Esophagus muscularis mucosa (tissue), 4 donors: ENCODE measurements at regions not wholly inside any gene's neighbourhood (a gene's known extent, or its start where the extent isn't known, plus 50 kb on each side); places are given as distances from the start of the nearest gene placed in this dataset.
"Not testable (repeated sequence)": the region's sequence is repeated elsewhere in the genome, so short reads cannot be mapped to it uniquely, and the experiment has no call there.

Experiments used
- DNase-seq: peaks from one replicate; pipeline ENCODE4 v3.0.0-alpha.2; 2017; ENCODE audit errors: extremely low spot score
- H3K27ac ChIP-seq, 4 donors: fragments of 200-600 bp; sonication (generic); replicated peaks in 1 of 4; 1 replicate in 3 of 4; 2 replicates in 1 of 4; pipeline ENCODE4 v1.5.1; 2016 to 2019; ENCODE audit warnings: mild to moderate bottlenecking in 1 of 4
- H3K27me3 ChIP-seq, 4 donors: fragments of 200-600 bp; sonication (generic); one replicate each; pipeline versions ENCODE4 v1.5.1 to v1.6.0; 2016 to 2019
- H3K36me3 ChIP-seq, 4 donors: fragments of 200-600 bp; sonication (generic); one replicate each; pipeline ENCODE4 v1.5.1; 2016 to 2019
- H3K4me1 ChIP-seq, 4 donors: fragments of 200-600 bp; sonication (generic); one replicate each; pipeline ENCODE4 v1.5.1; 2016 to 2019
- H3K4me3 ChIP-seq, 4 donors: fragments of 200-600 bp; sonication (generic); 1 replicate in 2 of 4; 2 replicates in 2 of 4; pipeline ENCODE4 v1.5.1; 2016 to 2019; ENCODE audit warnings: mild to moderate bottlenecking in 4 of 4, moderate library complexity in 1 of 4
- H3K9me3 ChIP-seq, 4 donors: fragments of 200-600 bp; sonication (generic); 1 replicate in 3 of 4; 2 replicates in 1 of 4; pipeline ENCODE4 v1.5.1; 2016 to 2019
- EP300 ChIP-seq: sonication (generic); formaldehyde crosslinking; IDR thresholded peaks from one replicate; pipeline ENCODE4 v1.6.1; 2017; ENCODE audit warnings: antibody characterized with exemption
- POLR2A ChIP-seq: fragments of 450-650 bp; IDR thresholded peaks from one replicate; pipeline ENCODE4 v1.6.1; 2017; ENCODE audit warnings: antibody characterized with exemption, moderate library complexity, mild to moderate bottlenecking, low read depth
- POLR2AphosphoS5 ChIP-seq, 2 donors: sonication (generic); formaldehyde crosslinking; IDR thresholded peaks; one replicate each; pipeline ENCODE4 v1.6.1; 2017; ENCODE audit warnings: antibody characterized with exemption in 2 of 2
- WGBS: methylation state at CpG from one replicate; pipeline ENCODE4 v1.1.5; 2018; 5-methylcytosine and 5-hydroxymethylcytosine counted together
- intact Hi-C: fragments of 100-400 bp; cut with DNase I; formaldehyde crosslinking; loops from one replicate; pipeline ENCODE4 v1.15.1; 2023
- TF ChIP-seq, protein P1 (sequence below), 3 experiments: fragments of 200-600 bp in 2 of 3; fragments of 450-650 bp in 1 of 3; sonication (generic) in 2 of 3; IDR thresholded peaks; one replicate each; pipeline ENCODE4 v1.5.1; 2017 to 2019; ENCODE audit warnings: antibody characterized with exemption in 3 of 3, mild to moderate bottlenecking in 2 of 3, moderate library complexity in 1 of 3

GRCh38 chr1:203559523-203559922 is 65.6 kb downstream of the OPTC start:
- TF ChIP-seq EP300 (no peak), POLR2AphosphoS5 (IDR thresholded peaks at IDR 0.05) (peak in 1 of 2 donors; percentile 7)
- peak overlapping the region; percentile 85 to 94 (median 91) for H3K27ac ChIP-seq
- intact Hi-C loops = loop anchor here (5.0 kb wide), 2 partner anchors 42 to 68 kb away; partner anchors contain the start of gene ATP2B4
- H3K27me3 ChIP-seq = no peaks in the 10 kb centered on the region
- 71% methylated on average over 6 of the region's 6 CpGs for WGBS
- no peaks in the 10 kb centered on the region for H3K36me3 ChIP-seq
- no peak for DNase-seq
- peaks cover 44 to 74% (median 66%) of the 10 kb centered on the region in 4 donors for H3K4me1 ChIP-seq
- H3K4me3 ChIP-seq = no peak overlapping the region
- no peaks in the 10 kb centered on the region for H3K9me3 ChIP-seq

DNA sequence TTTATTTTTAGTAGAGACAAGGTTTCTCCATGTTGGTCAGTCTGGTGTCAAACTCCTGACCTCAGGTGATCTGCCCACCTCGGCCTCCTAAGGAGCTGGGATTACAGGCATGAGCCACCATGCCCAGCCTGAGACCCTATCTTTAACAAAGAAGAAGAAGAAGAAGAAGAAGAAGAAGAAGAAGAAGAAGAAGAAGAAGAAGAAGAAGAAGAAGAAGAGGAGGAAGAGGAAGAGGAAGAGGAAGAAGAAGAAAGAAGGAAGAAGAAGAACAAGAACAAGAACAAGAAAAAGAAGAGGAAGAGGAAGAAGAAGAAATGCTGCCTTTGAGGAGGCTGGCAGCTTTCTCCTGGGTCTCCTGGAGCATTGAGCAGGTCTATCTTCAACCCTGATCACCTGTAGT is 64.9 kb upstream of the ATP2B4 start:
- intact Hi-C loops, H3K36me3 ChIP-seq, H3K27me3 ChIP-seq, H3K9me3 ChIP-seq, DNase-seq, H3K4me3 ChIP-seq: not testable (repeated sequence)
- 100% methylated on average over 1 of the region's 1 CpG for WGBS
- H3K4me1 ChIP-seq = peaks cover 22 to 56% (median 44%) of the 10 kb centered on the region in 4 donors
- H3K27ac ChIP-seq = peak overlapping the region in 1 of 4 donors; percentile 92

- TF ChIP-seq EP300 (no peak), POLR2A (no peak), POLR2AphosphoS5 (IDR thresholded peaks at IDR 0.05) (no peak)
- TF ChIP-seq, protein P1, sequence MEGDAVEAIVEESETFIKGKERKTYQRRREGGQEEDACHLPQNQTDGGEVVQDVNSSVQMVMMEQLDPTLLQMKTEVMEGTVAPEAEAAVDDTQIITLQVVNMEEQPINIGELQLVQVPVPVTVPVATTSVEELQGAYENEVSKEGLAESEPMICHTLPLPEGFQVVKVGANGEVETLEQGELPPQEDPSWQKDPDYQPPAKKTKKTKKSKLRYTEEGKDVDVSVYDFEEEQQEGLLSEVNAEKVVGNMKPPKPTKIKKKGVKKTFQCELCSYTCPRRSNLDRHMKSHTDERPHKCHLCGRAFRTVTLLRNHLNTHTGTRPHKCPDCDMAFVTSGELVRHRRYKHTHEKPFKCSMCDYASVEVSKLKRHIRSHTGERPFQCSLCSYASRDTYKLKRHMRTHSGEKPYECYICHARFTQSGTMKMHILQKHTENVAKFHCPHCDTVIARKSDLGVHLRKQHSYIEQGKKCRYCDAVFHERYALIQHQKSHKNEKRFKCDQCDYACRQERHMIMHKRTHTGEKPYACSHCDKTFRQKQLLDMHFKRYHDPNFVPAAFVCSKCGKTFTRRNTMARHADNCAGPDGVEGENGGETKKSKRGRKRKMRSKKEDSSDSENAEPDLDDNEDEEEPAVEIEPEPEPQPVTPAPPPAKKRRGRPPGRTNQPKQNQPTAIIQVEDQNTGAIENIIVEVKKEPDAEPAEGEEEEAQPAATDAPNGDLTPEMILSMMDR (IDR thresholded peaks at IDR 0.05) = no peak
- H3K27ac ChIP-seq = peak overlapping the region in 3 of 4 donors; percentile 19 to 68 (median 45)
- no peak for DNase-seq
- no peaks in the 10 kb centered on the region for H3K9me3 ChIP-seq
- no peaks in the 10 kb centered on the region for H3K27me3 ChIP-seq
- H3K4me3 ChIP-seq = no peak overlapping the region
- no peaks in the 10 kb centered on the region for H3K36me3 ChIP-seq
- intact Hi-C loops = no loop called here
- peaks cover 10 to 41% (median 29%) of the 10 kb centered on the region in 4 donors for H3K4me1 ChIP-seq
- 52% methylated on average over 2 of the region's 2 CpGs for WGBS
Observed at GRCh38 chr1:203563291-203563690, 63.3 kb upstream of the ATP2B4 start.

DNA sequence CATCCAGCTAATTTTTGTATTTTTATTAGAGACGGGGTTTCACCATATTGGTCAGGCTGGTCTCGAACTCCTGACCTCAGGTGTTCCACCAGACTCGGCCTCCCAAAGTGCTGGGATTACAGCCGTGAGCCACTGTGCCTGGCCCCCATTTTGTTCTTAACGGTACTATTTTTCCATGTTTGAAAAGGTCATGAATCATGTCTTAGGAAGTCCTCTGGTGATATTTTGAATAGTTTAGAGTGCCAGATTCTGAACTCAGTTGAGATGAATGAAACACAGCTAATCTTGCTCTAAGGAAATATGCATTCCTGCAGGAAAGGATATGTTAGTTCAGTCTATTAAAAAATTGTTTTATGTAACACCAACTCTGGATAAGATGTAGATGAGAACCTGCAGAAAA is 62.6 kb upstream of the ATP2B4 start:
- intact Hi-C loops = no loop called here
- WGBS = 74% methylated on average over 5 of the region's 5 CpGs
- Histone ChIP-seq H3K9me3 (no peaks in the 10 kb centered on the region), H3K4me3 (no peak overlapping the region), H3K4me1 (peaks cover 6 to 34% (median 21%) of the 10 kb centered on the region in 4 donors), H3K27ac (peak overlapping the region; percentile 19 to 68 (median 48)), H3K36me3 (no peaks in the 10 kb centered on the region), H3K27me3 (no peaks in the 10 kb centered on the region)
- TF ChIP-seq, protein P1 (IDR thresholded peaks at IDR 0.05) = no peak
- TF ChIP-seq POLR2A (no peak), EP300 (no peak), POLR2AphosphoS5 (IDR thresholded peaks at IDR 0.05) (peak in 1 of 2 donors; percentile 56)
- no peak for DNase-seq

- Histone ChIP-seq H3K4me3 (no peak overlapping the region), H3K9me3 (no peaks in the 10 kb centered on the region), H3K27me3 (no peaks in the 10 kb centered on the region), H3K27ac (peak overlapping the region in 1 of 4 donors; percentile 39), H3K4me1 (peaks cover 0 to 25% (median 14%) of the 10 kb centered on the region in 4 donors), H3K36me3 (no peaks in the 10 kb centered on the region)
- no peak for DNase-seq
- intact Hi-C loops = no loop called here
- TF ChIP-seq EP300 (no peak), POLR2A (no peak)
- WGBS = 94% methylated on average over 3 of the region's 3 CpGs
Observed at GRCh38 chr1:203565049-203565448, 61.6 kb upstream of the ATP2B4 start.

GRCh38 chr1:203565981-203566380 is 60.7 kb upstream of the ATP2B4 start:
- DNase-seq = no peak
- Histone ChIP-seq H3K4me3 (no peak overlapping the region), H3K9me3 (no peaks in the 10 kb centered on the region), H3K36me3 (no peaks in the 10 kb centered on the region), H3K4me1 (peaks cover 0 to 25% (median 14%) of the 10 kb centered on the region in 4 donors), H3K27ac (no peak overlapping the region), H3K27me3 (no peaks in the 10 kb centered on the region)
- 67% methylated on average over 4 of the region's 4 CpGs for WGBS
- intact Hi-C loops = no loop called here
- TF ChIP-seq EP300 (no peak), POLR2A (no peak), POLR2AphosphoS5 (IDR thresholded peaks at IDR 0.05) (no peak)
- TF ChIP-seq, protein P1 (IDR thresholded peaks at IDR 0.05) = no peak

- H3K9me3 ChIP-seq, H3K27me3 ChIP-seq, DNase-seq, H3K36me3 ChIP-seq, intact Hi-C loops, H3K4me3 ChIP-seq, H3K27ac ChIP-seq: not testable (repeated sequence)
- 88% methylated on average over 11 of the region's 11 CpGs for WGBS
- H3K4me1 ChIP-seq = peaks cover 0 to 25% (median 19%) of the 10 kb centered on the region in 4 donors
Observed at GRCh38 chr1:203566966-203567365, 59.7 kb upstream of the ATP2B4 start.
